ENCODE measurements at regions not wholly inside any gene's neighbourhood (a gene's known extent, or its start where the extent isn't known, plus 50 kb on each side); places are given as distances from the start of the nearest gene placed in this dataset.

DNA sequence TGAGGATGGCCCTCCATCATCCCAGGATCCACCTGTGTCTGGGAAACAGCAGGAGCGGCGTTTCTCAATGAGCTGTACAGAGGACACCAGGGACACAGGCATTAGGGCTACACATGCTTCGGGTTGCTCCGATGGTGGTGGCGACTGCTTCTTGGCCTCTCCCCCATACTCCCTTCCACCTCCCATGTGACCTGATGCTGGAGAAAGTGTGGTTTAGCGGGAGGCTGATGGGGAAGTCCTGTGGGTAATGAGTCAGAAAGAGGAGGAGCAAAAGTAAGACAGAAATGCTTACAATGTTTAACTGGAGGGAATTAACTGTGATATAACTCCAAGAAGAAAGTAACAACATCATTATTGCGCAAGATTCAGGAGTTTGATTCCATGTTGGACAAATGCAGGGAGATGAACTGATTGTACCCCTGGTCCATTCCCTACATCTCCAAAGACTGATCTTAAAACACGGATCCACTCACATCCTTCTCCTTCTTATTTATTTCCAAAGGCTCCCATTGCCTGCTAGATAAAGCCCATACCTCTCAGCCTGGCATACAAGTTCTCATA, 186.6 kb downstream of the NRP2 start:
- TF ChIP-seq EZH2phosphoT487 (IDR thresholded peaks at IDR 0.05) (no peak), EZH2 (IDR thresholded peaks at IDR 0.05) (no peak)
- TF ChIP-seq, protein P1, sequence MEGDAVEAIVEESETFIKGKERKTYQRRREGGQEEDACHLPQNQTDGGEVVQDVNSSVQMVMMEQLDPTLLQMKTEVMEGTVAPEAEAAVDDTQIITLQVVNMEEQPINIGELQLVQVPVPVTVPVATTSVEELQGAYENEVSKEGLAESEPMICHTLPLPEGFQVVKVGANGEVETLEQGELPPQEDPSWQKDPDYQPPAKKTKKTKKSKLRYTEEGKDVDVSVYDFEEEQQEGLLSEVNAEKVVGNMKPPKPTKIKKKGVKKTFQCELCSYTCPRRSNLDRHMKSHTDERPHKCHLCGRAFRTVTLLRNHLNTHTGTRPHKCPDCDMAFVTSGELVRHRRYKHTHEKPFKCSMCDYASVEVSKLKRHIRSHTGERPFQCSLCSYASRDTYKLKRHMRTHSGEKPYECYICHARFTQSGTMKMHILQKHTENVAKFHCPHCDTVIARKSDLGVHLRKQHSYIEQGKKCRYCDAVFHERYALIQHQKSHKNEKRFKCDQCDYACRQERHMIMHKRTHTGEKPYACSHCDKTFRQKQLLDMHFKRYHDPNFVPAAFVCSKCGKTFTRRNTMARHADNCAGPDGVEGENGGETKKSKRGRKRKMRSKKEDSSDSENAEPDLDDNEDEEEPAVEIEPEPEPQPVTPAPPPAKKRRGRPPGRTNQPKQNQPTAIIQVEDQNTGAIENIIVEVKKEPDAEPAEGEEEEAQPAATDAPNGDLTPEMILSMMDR (IDR thresholded peaks at IDR 0.05) = no peak
